ENCODE measurements at regions not wholly inside any gene's neighbourhood (a gene's known extent, or its start where the extent isn't known, plus 50 kb on each side); places are given as distances from the start of the nearest gene placed in this dataset.

DNA sequence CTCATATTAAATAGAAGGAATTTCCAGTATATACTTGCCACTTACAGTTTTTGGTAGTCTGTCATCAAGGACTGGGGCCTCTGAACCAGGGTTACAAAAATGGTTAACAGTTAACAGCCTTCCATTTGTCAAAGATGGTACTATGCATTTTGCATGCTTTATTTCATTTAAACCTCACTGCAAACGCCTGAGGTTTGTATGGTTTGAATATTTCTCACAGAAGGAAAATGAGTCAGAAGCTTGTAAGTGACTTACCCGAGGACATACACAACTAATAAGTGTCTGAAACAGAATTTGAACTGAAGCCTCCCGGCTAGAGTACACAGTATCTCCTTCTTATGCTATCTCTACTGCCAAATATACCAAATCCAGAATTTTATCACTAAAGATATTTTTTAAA, 1593.5 kb upstream of the ACVR2A start:
- no peaks in the 10 kb centered on the region for H3K27me3 ChIP-seq (ENCODE audit: insufficient read depth, low read length)
- no peak overlapping the region for H3K14ac ChIP-seq (ENCODE audit: insufficient read depth, low read length)
- H3K9ac ChIP-seq (ENCODE audit: extremely low read depth, insufficient read length, low read length) = no peak overlapping the region
- no peaks in the 10 kb centered on the region for H3K9me3 ChIP-seq (ENCODE audit: control insufficient read depth, low read depth, low read length)
- no peak overlapping the region for H3T11ph ChIP-seq (ENCODE audit: low read length)
- peaks cover 7 to 8% of the 10 kb centered on the region in 2 experiments for H3K4me1 Mint-ChIP-seq
- no peaks in the 10 kb centered on the region for H3K27me3 Mint-ChIP-seq (ENCODE audit: low read depth)
- H4K5ac ChIP-seq (ENCODE audit: insufficient read length, low read depth, low read length) = no peak overlapping the region
- no peak overlapping the region for H3K27ac Mint-ChIP-seq
- H2BK20ac ChIP-seq (ENCODE audit: low read depth, low read length, poor library complexity, severe bottlenecking) = no peak overlapping the region
- H2BK12ac ChIP-seq (ENCODE audit: insufficient read length, low read depth, low read length) = no peak overlapping the region
- peaks cover 4% of the 10 kb centered on the region; the same call in 1 of the 2 replicates for H3K4me1 ChIP-seq (ENCODE audit: insufficient read depth, low read length)
- no peak overlapping the region for H2BK15ac ChIP-seq (ENCODE audit: low read depth, low read length)
- no peak overlapping the region for H2BK5ac ChIP-seq (ENCODE audit: insufficient read length, low read length)
- H4K91ac ChIP-seq (ENCODE audit: insufficient read length, low read depth, low read length) = no peak overlapping the region
- no peak overlapping the region for H2BK120ac ChIP-seq (ENCODE audit: low read depth, low read length, poor library complexity, severe bottlenecking)
- no peak overlapping the region for H3K18ac ChIP-seq (ENCODE audit: insufficient read length, low read depth, low read length)
- no peaks in the 10 kb centered on the region for H3K36me3 Mint-ChIP-seq (ENCODE audit: insufficient read depth in 1 of 3, low read depth in 3 of 3)
- no peak for DNase-seq
- H3K9me3 Mint-ChIP-seq = no peaks in the 10 kb centered on the region
- H3K23ac ChIP-seq (ENCODE audit: insufficient read length, low read depth, low read length) = no peak overlapping the region
- WGBS (ENCODE audit: extremely low coverage, insufficient read length, low lambda C conversion rate) = no CpG with 5 or more reads among the region's 3 CpGs
- no peaks in the 10 kb centered on the region for H4K20me1 ChIP-seq (ENCODE audit: control insufficient read depth, insufficient read depth, insufficient read length)
- H3K4ac ChIP-seq (ENCODE audit: low read depth, low read length) = no peak overlapping the region
- H4K8ac ChIP-seq (replicated peaks; ENCODE audit: insufficient read length, low read depth, low read length) = no peak overlapping the region
- H3K4me2 ChIP-seq (ENCODE audit: insufficient read depth, insufficient read length, low read length) = no peak overlapping the region
- no peak overlapping the region for H2AK5ac ChIP-seq (ENCODE audit: insufficient read length, low read length)
- H3K27ac ChIP-seq (ENCODE audit: insufficient read length, low read depth, low read length) = no peak overlapping the region
- 0 out of 2 replicates have a peak, but pooled peaks cover 1% of the 10 kb centered on the region for H3K79me2 ChIP-seq (ENCODE audit: insufficient read depth, low read length)
- H3K4me3 Mint-ChIP-seq = no peak overlapping the region
- TF ChIP-seq, protein P1, sequence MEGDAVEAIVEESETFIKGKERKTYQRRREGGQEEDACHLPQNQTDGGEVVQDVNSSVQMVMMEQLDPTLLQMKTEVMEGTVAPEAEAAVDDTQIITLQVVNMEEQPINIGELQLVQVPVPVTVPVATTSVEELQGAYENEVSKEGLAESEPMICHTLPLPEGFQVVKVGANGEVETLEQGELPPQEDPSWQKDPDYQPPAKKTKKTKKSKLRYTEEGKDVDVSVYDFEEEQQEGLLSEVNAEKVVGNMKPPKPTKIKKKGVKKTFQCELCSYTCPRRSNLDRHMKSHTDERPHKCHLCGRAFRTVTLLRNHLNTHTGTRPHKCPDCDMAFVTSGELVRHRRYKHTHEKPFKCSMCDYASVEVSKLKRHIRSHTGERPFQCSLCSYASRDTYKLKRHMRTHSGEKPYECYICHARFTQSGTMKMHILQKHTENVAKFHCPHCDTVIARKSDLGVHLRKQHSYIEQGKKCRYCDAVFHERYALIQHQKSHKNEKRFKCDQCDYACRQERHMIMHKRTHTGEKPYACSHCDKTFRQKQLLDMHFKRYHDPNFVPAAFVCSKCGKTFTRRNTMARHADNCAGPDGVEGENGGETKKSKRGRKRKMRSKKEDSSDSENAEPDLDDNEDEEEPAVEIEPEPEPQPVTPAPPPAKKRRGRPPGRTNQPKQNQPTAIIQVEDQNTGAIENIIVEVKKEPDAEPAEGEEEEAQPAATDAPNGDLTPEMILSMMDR (conservative IDR thresholded peaks at IDR 0.05) = no peak
- H3K56ac ChIP-seq (ENCODE audit: insufficient read length, low read depth, low read length) = no peak overlapping the region
- no peaks in the 10 kb centered on the region for H3K79me1 ChIP-seq (ENCODE audit: insufficient read depth, low read depth, low read length, poor library complexity, severe bottlenecking)
- H2AFZ ChIP-seq (ENCODE audit: low read length) = no peak overlapping the region
- no peaks in the 10 kb centered on the region for H3K23me2 ChIP-seq (ENCODE audit: insufficient read length, low read depth, low read length, poor library complexity, severe bottlenecking)
